CD4-positive, alpha-beta T cell treated with Interleukin-17A for 1 hour (primary cell): ENCODE measurements at regions not wholly inside any gene's neighbourhood (a gene's known extent, or its start where the extent isn't known, plus 50 kb on each side); places are given as distances from the start of the nearest gene placed in this dataset.
"Not testable (repeated sequence)": the region's sequence is repeated elsewhere in the genome, so short reads cannot be mapped to it uniquely, and the experiment has no call there.

Experiments
- DNase-seq: peaks from one replicate; pipeline ENCODE4 v3.0.0-alpha.2; 2020

DNA sequence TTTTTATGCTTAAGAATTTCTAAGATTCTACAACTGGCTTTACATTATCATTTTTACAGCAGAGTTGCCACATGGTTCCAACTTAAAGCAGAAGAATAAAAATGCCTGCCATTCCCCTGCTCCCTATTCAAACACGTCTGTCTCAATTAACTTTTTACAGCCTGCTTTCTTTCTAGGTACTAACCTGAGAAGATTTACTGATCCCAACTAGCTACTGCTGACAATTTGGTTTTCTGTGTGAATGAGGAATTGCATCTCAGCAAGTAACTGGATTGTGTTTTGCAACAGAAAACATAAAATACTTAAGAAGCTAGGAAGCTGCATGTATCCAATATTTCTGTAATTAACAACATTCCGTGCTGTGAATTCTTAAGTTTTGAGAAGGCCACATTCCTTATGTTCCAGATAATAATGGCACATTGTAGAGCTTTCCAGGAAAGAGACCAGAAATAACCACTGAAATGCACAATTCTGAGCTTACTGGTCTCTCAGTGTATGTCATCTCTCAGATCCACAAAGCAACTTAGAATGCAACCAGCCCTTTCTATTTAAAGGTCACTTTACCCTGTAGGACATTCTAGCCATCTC lies 306.8 kb upstream of the NMUR2 start:
- DNase-seq, result no peak

- no peak for DNase-seq
Observed at GRCh38 chr5:152717393-152717792, 312.3 kb upstream of the NMUR2 start.

DNA sequence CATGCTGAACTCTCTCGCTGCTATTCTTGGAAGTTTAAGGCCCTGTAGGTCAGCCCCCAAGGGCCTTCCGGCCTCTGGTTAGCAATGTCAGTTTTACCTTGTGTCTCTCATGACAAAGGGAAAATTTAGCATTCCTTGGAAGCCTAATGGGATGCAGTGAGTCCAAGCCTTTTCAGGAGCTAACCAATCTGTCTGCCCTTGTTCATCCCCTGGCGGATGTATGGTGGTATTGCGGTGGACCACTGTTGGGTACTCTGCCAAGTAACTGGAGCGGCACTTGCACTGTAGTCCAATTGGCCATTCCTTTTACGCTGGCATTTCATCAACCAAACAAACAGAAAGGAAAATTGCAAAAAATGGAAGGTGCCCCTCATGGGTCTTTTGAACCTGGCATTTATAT lies 318.4 kb upstream of the NMUR2 start:
- DNase-seq, result no peak

DNA sequence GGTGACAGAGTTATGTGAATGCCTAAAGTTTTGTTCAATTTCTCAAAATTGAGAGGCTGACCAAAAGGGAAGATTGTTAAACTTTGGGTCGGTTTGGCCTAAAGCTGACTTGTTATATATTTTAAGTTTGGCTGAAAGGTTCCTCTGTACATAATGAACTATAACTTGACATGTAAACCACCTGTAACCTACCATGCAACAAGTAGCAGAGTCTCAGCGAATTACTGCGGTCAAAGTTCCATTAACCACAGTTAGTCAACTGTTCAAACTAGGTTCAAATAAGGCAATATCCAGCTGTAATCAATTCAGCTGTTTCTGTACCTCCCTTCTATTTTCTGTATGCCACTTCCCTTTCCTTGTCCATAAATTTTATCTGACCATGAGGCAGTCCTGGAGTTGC lies 325.1 kb upstream of the NMUR2 start:
- DNase-seq, result no peak

- no peak for DNase-seq
Observed at GRCh38 chr5:152736906-152737305, 331.8 kb upstream of the NMUR2 start.

GRCh38 chr5:152739916-152740315 lies 334.8 kb upstream of the NMUR2 start:
- no peak for DNase-seq

- DNase-seq, result not testable (repeated sequence)
Observed at GRCh38 chr5:152741126-152741525, 336.0 kb upstream of the NMUR2 start.

GRCh38 chr5:152787709-152788217 lies 382.7 kb upstream of the NMUR2 start:
- DNase-seq, result not testable (repeated sequence)

DNA sequence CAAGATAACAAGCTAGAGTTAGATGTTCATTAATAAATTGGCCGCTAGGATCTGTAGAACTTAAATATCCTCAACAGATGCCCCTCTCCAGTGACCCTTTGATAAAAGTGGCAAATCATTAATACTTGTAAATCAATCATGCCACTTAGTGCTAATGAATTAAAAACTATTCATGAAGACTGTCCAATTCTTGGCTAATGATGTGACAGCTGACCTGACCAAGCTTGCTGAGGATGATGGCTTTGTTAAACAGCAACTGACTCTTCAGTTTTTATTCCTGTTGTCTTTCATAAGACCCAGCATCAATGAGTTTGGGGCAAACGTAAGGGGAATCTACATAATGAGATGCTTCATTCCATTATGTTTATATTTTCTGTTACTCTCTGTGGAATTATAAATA lies 396.8 kb upstream of the NMUR2 start:
- no peak for DNase-seq

DNA sequence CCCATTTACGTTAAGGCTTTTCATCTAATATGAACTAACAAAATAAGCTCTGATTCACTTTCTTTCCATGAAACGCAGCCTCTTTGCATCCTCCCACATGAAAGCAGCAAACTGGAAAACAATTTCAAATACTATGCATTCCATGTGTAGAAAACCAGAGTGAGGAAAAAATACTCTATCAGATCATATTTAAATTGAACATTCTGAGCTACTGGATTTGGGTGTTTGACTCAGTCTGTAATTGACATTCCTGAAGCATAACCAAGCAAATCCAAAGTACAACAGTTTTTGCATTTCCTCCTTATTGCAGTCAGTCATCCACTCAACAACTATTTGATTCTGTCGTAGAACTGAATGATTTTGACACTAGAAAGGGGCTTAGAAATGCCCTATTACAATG lies 399.1 kb upstream of the NMUR2 start:
- no peak for DNase-seq

- DNase-seq, result no peak
Observed at GRCh38 chr5:152811988-152812387, 406.9 kb upstream of the NMUR2 start.

DNA sequence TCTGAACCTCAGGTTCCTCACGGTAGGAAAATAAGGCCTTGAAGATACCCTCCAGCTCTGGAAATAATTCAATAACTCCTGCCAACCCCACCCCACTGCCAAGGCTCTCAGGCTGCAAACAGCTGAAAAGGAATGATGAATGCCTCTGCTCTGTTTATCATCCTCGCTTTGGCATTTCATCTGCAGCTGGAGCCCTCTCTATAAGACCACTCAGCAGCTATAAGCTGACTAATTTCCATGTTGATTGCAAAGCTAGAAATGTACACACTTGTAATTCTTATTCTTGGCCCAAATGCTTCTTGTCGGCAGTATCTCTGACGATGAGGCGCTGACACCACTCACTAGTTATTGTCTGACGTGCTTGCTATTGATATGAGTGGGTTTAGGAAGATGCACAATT lies 408.4 kb upstream of the NMUR2 start:
- DNase-seq, result no peak

GRCh38 chr5:152819891-152820290 lies 414.8 kb upstream of the NMUR2 start:
- DNase-seq, result no peak

- no peak for DNase-seq
Observed at GRCh38 chr5:152824316-152824715, 419.2 kb upstream of the NMUR2 start.

GRCh38 chr5:152838241-152838786 lies 433.2 kb upstream of the NMUR2 start:
- DNase-seq, result no peak

DNA sequence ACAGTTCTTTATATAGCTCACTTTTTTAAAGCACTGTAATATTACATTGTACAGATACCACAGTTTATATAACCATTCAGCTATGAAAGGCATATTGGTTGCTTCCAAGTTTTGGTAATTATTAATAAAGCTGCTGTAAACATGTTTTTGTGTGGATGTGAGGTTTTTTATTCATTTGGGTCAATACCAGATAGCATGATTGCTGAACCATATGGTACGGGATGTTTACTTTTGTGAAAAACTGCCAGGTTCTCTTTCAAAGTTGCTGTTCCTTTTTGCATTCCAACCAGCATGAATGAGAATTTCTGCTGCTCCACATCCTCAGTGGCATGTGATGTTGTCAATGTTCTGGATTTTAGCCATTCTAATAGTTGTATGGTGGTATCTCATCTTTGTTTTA lies 439.6 kb upstream of the NMUR2 start:
- DNase-seq, result no peak

- DNase-seq, result no peak
Observed at GRCh38 chr5:152853361-152853760, 448.3 kb upstream of the NMUR2 start.

DNA sequence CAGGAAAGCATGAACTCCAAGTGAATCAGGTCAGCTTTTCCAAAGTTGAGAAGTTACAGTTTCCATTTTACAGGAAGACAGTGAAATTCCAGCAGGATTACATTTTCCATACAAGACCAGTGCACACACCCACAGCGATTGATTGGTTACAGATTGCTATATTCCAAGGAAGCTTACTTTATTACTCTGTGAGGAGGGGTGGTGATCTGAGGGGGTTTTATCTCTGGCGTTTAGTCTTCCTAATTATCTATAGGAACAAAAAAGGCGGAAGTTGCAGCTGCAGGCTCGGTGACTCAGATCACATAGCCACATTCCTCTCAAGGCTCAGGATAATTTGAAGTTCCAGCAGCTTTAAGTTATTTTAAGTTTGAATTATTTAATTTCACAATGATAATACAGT lies 450.4 kb upstream of the NMUR2 start:
- no peak for DNase-seq

DNA sequence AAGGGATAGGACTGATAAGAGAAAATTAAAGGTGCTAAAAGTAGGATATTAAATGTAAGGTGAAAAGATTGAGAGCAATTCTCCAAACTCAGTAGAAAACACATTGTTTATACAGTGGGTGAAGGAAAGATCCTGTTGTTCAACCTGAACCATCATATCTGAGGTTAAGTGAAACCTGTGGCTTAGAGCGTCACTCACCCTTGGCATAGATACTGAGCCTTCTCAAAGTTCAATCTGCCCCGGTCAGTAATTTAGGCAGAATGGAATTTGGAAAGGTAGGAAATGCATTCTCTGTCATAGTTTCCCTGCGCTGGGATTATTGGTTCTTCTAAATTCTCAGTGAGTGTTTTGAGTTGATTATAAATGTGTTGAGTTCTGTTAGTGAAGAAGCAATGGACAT lies 456.2 kb upstream of the NMUR2 start:
- DNase-seq, result no peak

- DNase-seq, result no peak
Observed at GRCh38 chr5:152864447-152864846, 459.4 kb upstream of the NMUR2 start.

DNA sequence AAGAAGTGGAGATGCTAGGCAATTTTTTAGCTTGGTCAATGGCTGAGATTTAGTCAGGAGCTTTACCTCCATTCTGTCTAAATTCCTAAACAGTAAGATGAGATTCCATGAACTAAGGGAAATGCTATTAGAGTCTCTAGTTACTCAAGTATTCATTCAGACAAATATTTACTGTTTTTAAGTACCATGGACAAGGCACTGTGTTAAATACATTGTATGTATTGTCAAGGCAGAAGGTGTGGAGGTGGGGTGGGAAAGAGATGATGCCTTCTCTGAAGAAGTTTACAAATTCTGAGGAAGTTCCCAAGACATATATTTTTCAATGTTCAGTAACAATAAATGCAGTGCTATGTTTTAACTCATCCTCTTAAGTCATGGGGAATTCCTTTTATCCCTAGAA lies 459.9 kb upstream of the NMUR2 start:
- DNase-seq, result no peak

DNA sequence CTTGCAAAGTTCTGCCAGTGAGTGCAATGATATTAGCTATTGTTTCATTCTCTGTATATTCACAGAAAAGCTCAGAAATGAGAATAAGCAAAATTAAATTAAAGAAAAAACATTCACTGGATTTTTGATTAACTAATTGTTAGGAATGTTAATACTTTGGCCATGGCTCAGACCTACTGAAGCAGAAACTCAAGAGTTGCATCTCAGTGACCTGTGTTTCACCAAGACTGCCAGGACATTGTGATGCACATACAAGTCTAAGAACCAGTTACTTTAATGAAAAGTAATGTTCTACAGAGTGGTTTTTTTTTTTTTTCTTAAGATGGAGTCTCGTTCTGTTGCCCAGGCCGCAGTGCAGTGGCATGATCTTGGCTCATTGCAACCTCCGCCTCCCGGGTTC lies 464.9 kb upstream of the NMUR2 start:
- no peak for DNase-seq

DNA sequence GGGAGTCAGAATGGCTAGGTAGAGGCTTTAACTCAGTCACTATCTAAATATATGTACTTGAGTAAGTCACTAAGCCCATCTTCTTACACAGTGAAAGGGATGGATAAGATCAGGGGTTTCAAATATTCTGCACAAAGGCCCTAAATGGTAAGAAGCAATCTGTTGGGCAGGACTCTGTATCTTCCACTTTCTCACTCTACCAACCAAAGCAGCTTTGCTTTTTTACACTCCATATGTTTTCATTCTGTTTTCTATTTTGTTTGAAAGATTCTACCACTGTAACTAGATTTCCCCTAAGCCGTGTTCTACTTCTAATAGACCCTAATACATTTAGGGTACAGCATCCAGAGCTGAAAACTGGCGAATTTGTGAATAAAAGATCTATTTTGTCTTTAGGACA lies 477.5 kb upstream of the NMUR2 start:
- DNase-seq, result no peak

DNA sequence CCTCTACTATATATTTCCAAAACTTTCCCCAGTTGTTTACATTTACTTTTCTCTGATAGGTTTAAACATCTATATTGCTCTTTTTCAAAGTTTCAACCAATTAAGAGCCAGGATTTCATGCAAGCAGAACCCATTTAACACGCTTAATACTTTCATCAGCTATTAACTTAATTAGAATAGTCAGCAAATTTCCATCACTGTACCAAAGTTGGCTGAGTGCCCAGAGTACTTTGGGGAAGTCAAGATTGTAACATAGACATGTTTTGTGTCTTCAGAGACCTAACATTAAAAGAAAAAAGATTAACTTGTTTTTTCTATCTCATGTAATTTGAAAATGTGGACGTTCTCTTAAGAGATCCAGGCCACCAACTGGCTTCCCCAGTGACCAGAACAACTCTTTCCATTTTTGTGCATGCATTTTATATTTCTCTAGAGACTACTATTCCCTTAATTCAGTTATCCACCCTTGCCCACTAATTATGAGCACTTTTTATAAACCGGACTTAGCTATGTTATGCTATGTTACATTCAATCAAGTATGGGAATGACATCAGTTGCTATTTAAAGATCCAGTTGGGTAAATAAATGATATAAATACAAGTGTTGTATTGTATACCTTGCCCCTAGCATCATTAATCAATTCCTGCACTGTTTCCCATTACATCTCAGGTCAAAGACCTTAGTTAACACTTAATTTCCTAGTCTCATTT lies 478.1 kb upstream of the NMUR2 start:
- no peak for DNase-seq

- no peak for DNase-seq
Observed at GRCh38 chr5:152884006-152884405, 478.9 kb upstream of the NMUR2 start.
